HL-60 (cell line): ENCODE measurements at regions not wholly inside any gene's neighbourhood (a gene's known extent, or its start where the extent isn't known, plus 50 kb on each side); places are given as distances from the start of the nearest gene placed in this dataset.
A peak's percentile ranks its signal among the peaks of the same experiment; 100 is the strongest.

Experiments
- CTCF ChIP-seq: IDR thresholded peaks from one replicate; pipeline ENCODE4 v1.5.1; 2011; ENCODE audit warnings: low read length, control low read depth, inconsistent platforms; ENCODE audit not compliant: insufficient read depth
- POLR2AphosphoS5 ChIP-seq: IDR thresholded peaks from 2 replicates; pipeline ENCODE4 v1.6.1; 2012; ENCODE audit warnings: low read depth

DNA sequence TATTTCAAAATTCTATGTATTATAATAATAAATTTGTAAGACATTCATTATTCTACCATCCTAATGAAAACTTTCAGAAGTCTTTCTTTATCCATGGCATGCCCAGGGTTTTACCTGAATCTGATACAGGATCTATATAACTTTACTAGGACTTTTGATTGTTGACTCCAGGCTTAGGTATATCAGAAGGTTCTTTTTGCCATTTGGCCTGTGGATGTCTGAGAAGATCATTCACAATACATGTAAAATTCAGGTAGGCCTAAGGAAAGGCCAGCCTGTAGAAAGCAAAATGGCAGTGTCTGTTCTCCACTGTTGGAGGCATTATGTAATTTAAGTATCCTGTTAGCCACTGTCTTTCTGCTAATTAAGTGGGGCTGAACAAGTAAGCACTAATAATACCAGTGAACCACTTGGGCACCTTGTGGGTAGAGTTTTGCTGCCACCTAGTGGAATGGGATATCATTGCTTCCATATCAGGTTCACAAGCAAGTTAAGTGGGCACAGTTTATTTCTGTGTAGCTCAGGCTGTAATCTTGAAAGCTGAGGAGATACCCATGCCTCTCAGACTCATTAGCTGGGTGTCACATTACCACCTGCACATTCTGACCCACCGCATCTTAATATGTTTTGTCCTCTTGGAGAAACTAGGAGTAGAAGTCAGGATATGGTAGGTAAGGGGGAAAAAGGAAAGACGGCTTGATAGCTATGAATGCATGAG lies 105.5 kb downstream of the SEPTIN7 start:
- TF ChIP-seq CTCF (peak; percentile 84), POLR2AphosphoS5 (peak; percentile 44; the same call in 1 of the 2 replicates)
